HG02642 (cell line): ENCODE measurements at regions not wholly inside any gene's neighbourhood (a gene's known extent, or its start where the extent isn't known, plus 50 kb on each side); places are given as distances from the start of the nearest gene placed in this dataset.

Experiments
- ATAC-seq: cut with Tn5 transposase; IDR thresholded peaks from one replicate; pipeline ENCODE4 v1.9.1; 2021; ENCODE audit warnings: mild to moderate bottlenecking; ENCODE audit not compliant: unreplicated experiment, poor library complexity

GRCh38 chr7:10192074-10192473 is 781.6 kb upstream of the PHF14 start:
- ATAC-seq, result no peak

GRCh38 chr7:10205696-10206095 is 768.0 kb upstream of the PHF14 start:
- no peak for ATAC-seq

- no peak for ATAC-seq
Measured at GRCh38 chr7:10210000-10210399, 763.7 kb upstream of the PHF14 start.

- ATAC-seq, result no peak
Measured at GRCh38 chr7:10211016-10211415, 762.7 kb upstream of the PHF14 start.

GRCh38 chr7:10211861-10212260 is 761.8 kb upstream of the PHF14 start:
- no peak for ATAC-seq

GRCh38 chr7:10212649-10213048 is 761.0 kb upstream of the PHF14 start:
- no peak for ATAC-seq

GRCh38 chr7:10216462-10216861 is 757.2 kb upstream of the PHF14 start:
- ATAC-seq, result no peak

- no peak for ATAC-seq
Measured at GRCh38 chr7:10221084-10221483, 752.6 kb upstream of the PHF14 start.

- no peak for ATAC-seq
Measured at GRCh38 chr7:10222976-10223375, 750.7 kb upstream of the PHF14 start.

GRCh38 chr7:10225275-10225674 is 748.4 kb upstream of the PHF14 start:
- ATAC-seq, result no peak

GRCh38 chr7:10237306-10237705 is 736.4 kb upstream of the PHF14 start:
- no peak for ATAC-seq

GRCh38 chr7:10238641-10239040 is 735.0 kb upstream of the PHF14 start:
- ATAC-seq, result no peak

GRCh38 chr7:10239695-10240345 is 733.9 kb upstream of the PHF14 start:
- ATAC-seq, result no peak

GRCh38 chr7:10245406-10245805 is 728.3 kb upstream of the PHF14 start:
- no peak for ATAC-seq

GRCh38 chr7:10257438-10257837 is 716.2 kb upstream of the PHF14 start:
- no peak for ATAC-seq

GRCh38 chr7:10266976-10267375 is 706.7 kb upstream of the PHF14 start:
- ATAC-seq, result no peak

- no peak for ATAC-seq
Measured at GRCh38 chr7:10268034-10268433, 705.6 kb upstream of the PHF14 start.

GRCh38 chr7:10282909-10283308 is 690.8 kb upstream of the PHF14 start:
- ATAC-seq, result no peak

- ATAC-seq, result no peak
Measured at GRCh38 chr7:10284001-10284400, 689.7 kb upstream of the PHF14 start.

GRCh38 chr7:10299384-10299783 is 674.3 kb upstream of the PHF14 start:
- no peak for ATAC-seq

- no peak for ATAC-seq
Measured at GRCh38 chr7:10300577-10300976, 673.1 kb upstream of the PHF14 start.

- no peak for ATAC-seq
Measured at GRCh38 chr7:10308276-10308675, 665.4 kb upstream of the PHF14 start.

- no peak for ATAC-seq
Measured at GRCh38 chr7:10312942-10313341, 660.7 kb upstream of the PHF14 start.
